Activated CD8-positive, alpha-beta T cell treated with anti-CD3 and anti-CD28 coated beads for 36 hours (primary cell): ENCODE measurements at regions not wholly inside any gene's neighbourhood (a gene's known extent, or its start where the extent isn't known, plus 50 kb on each side); places are given as distances from the start of the nearest gene placed in this dataset.

Experiments used
- ATAC-seq: fragments of 200-7000 bp; cut with Tn5 transposase; one replicate; pipeline ENCODE4 v1.10.0; 2021; ENCODE audit warnings: mild to moderate bottlenecking, moderate library complexity
- CTCF ChIA-PET: fragments of 350-600 bp; sonication (Branson Sonifier 250); formaldehyde crosslinking; loops from one replicate; lab custom pipeline; 2021; ENCODE audit warnings: antibody characterized with exemption; lab: Charles Lee
- POLR2A ChIA-PET: fragments of 350-600 bp; sonication (Branson Sonifier 250); formaldehyde crosslinking; loops from one replicate; lab custom pipeline; 2021; ENCODE audit warnings: antibody characterized with exemption; lab: Charles Lee
- DNase-seq: peaks from one replicate; pipeline ENCODE4 v3.0.0-alpha.2; 2020
- H3K27ac Mint-ChIP-seq: one replicate; pipeline ENCODE4 v1.8.0; 2021; ENCODE audit warnings: mild to moderate bottlenecking, mixed read lengths
- H3K27me3 Mint-ChIP-seq: one replicate; pipeline ENCODE4 v1.8.0; 2021; ENCODE audit warnings: mixed read lengths
- H3K36me3 Mint-ChIP-seq: one replicate; pipeline ENCODE4 v1.8.0; 2021; ENCODE audit warnings: low read depth, mixed read lengths
- H3K4me1 Mint-ChIP-seq: one replicate; pipeline ENCODE4 v1.8.0; 2021; ENCODE audit warnings: low read depth, mixed read lengths
- H3K4me3 Mint-ChIP-seq: one replicate; pipeline ENCODE4 v1.8.0; 2021; ENCODE audit warnings: mild to moderate bottlenecking, moderate library complexity, mixed read lengths
- H3K9me3 Mint-ChIP-seq: one replicate; pipeline ENCODE4 v1.8.0; 2021; ENCODE audit warnings: mixed read lengths
- CTCF ChIP-seq: fragments of 200-600 bp; IDR thresholded peaks from one replicate; pipeline ENCODE4 v1.8.0; 2022; ENCODE audit warnings: antibody characterized with exemption, mild to moderate bottlenecking
- intact Hi-C: fragments of 100-400 bp; cut with micrococcal nuclease; formaldehyde crosslinking; loops from one replicate; pipeline ENCODE4 v1.10.0; 2022

- no peak for ATAC-seq
- peaks cover 7% of the 10 kb centered on the region for H3K9me3 Mint-ChIP-seq
These were observed 132.2 kb upstream of the TMTC2 start for GRCh38 chr12:82554529-82554928.

GRCh38 chr12:82555699-82556098 is 131.0 kb upstream of the TMTC2 start:
- Mint-ChIP-seq H3K4me3 (no peak overlapping the region), H3K4me1 (no peaks in the 10 kb centered on the region), H3K9me3 (peaks cover 2% of the 10 kb centered on the region), H3K27ac (no peak overlapping the region), H3K27me3 (no peaks in the 10 kb centered on the region), H3K36me3 (no peaks in the 10 kb centered on the region)
- ATAC-seq, result no peak
- intact Hi-C loops, result no loop called here
- DNase-seq, result no peak
- ChIA-PET POLR2A (no interaction called here), CTCF (interaction anchor here (0.7 kb wide), 1 partner anchor 1354 kb away, joined by 3 read pairs; no protein-coding TSS in a partner anchor)
- TF ChIP-seq CTCF, result no peak

More at GRCh38 chr12:82554529-82554928, 132.2 kb upstream of the TMTC2 start:
- POLR2A ChIA-PET, result no interaction called here
- H3K36me3 Mint-ChIP-seq, result no peaks in the 10 kb centered on the region
- H3K27ac Mint-ChIP-seq, result no peak overlapping the region
- TF ChIP-seq CTCF, result no peak
- no peaks in the 10 kb centered on the region for H3K27me3 Mint-ChIP-seq
- H3K4me1 Mint-ChIP-seq, result no peaks in the 10 kb centered on the region
- intact Hi-C loops, result no loop called here
- no peak overlapping the region for H3K4me3 Mint-ChIP-seq
- DNase-seq, result no peak
- CTCF ChIA-PET, result interaction anchor here (0.6 kb wide), 1 partner anchor 77 kb away, joined by 3 read pairs; no protein-coding TSS in a partner anchor

GRCh38 chr12:82565966-82566365 is 120.7 kb upstream of the TMTC2 start:
- ChIA-PET CTCF (no interaction called here), POLR2A (no interaction called here)
- no peaks in the 10 kb centered on the region for H3K27me3 Mint-ChIP-seq
- H3K36me3 Mint-ChIP-seq, result no peaks in the 10 kb centered on the region
- TF ChIP-seq CTCF, result no peak
- DNase-seq (no peak), ATAC-seq (no peak)
- no peak overlapping the region for H3K4me3 Mint-ChIP-seq
- no peak overlapping the region for H3K27ac Mint-ChIP-seq
- H3K4me1 Mint-ChIP-seq, result no peaks in the 10 kb centered on the region
- intact Hi-C loops, result no loop called here
- no peaks in the 10 kb centered on the region for H3K9me3 Mint-ChIP-seq

DNA sequence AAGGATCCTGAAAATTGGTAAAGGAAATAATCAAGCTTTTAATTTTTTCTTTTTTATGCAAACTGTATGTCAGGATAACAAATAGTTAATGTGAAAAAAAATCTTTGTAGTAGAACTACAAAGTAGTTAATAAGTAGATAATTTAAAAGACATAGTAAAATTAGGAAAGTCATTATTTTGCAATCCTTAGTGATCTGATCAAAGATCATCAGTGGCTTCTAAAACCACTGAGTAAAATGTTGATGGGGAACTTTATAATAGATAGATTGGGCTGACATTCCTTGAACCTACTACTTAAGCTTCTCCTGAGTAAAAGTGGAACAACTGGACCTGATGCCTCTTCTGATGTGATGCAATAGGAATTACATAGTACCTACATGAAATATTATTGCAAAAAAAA is 119.0 kb upstream of the TMTC2 start:
- POLR2A ChIA-PET, result no interaction called here
- TF ChIP-seq CTCF, result no peak
- ATAC-seq (no peak), DNase-seq (no peak)
- H3K27ac Mint-ChIP-seq, result no peak overlapping the region
- intact Hi-C loops, result no loop called here
- no peak overlapping the region for H3K4me3 Mint-ChIP-seq
- H3K9me3 Mint-ChIP-seq, result no peaks in the 10 kb centered on the region
- CTCF ChIA-PET, result interaction anchor here (0.8 kb wide), 1 partner anchor 66 kb away, joined by 3 read pairs; no protein-coding TSS in a partner anchor
- H3K27me3 Mint-ChIP-seq, result no peaks in the 10 kb centered on the region
- no peaks in the 10 kb centered on the region for H3K4me1 Mint-ChIP-seq
- no peaks in the 10 kb centered on the region for H3K36me3 Mint-ChIP-seq

DNA sequence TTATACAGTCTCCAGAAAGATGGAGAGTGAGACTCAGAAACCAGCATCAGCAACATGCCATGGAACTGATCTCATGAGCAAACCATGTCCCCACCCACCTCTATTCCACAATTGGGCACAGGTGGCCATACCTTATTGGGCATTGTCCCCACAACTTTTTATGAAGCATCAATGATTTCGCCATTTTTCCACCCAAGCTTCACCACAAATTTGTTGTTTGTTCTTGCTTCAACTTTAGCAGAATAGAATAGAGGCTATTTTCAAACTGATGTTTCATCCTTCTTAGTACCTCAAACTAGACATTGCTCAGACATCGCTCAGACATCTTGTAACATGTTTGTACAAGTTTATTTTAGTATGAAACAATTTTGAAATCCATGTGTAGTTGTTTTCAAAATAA is 112.5 kb upstream of the TMTC2 start:
- H3K36me3 Mint-ChIP-seq, result no peaks in the 10 kb centered on the region

More for the DNA sequence above, 112.5 kb upstream of the TMTC2 start:
- no peak overlapping the region for H3K4me3 Mint-ChIP-seq
- no peaks in the 10 kb centered on the region for H3K27me3 Mint-ChIP-seq
- no peaks in the 10 kb centered on the region for H3K4me1 Mint-ChIP-seq
- no peak overlapping the region for H3K27ac Mint-ChIP-seq
- POLR2A ChIA-PET, result no interaction called here
- ATAC-seq (no peak), DNase-seq (no peak)
- intact Hi-C loops, result no loop called here
- CTCF ChIA-PET, result no interaction called here
- no peaks in the 10 kb centered on the region for H3K9me3 Mint-ChIP-seq
- no peak for TF ChIP-seq CTCF
